Loucy (cell line): ENCODE measurements at regions not wholly inside any gene's neighbourhood (a gene's known extent, or its start where the extent isn't known, plus 50 kb on each side); places are given as distances from the start of the nearest gene placed in this dataset.

ENCODE experiments used
- EZH2phosphoT487 ChIP-seq: fragments of 200-600 bp; IDR thresholded peaks from 2 replicates; pipeline ENCODE4 v1.6.1; 2018; ENCODE audit warnings: antibody characterized with exemption, mild to moderate bottlenecking, moderate library complexity, borderline replicate concordance
- TF ChIP-seq, protein P1 (sequence below): fragments of 200-600 bp; sonication (generic); conservative IDR thresholded peaks from 2 replicates; pipeline ENCODE4 v1.5.1; 2014; ENCODE audit warnings: mild to moderate bottlenecking, antibody characterized with exemption, low read length

DNA sequence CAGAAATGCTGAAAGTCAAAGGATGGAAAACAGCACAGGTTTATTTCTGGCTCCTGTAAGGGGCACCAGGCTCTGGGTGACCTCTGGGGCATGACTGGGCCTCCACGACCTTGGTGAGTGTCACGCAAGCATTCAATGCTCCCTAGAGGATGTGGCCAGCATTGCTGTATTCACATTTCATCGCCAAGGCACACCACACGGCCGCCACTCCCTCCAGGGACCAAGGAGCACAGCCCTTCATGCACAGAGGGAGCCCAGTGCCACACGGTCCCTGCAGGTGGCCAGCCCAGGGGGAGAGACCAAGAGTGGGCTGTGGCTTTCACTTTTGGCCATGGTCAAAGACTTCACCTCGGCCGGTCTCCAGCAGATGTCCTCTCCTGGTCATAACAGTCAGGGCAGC lies 137.4 kb upstream of the TNRC6C start:
- TF ChIP-seq, protein P1, sequence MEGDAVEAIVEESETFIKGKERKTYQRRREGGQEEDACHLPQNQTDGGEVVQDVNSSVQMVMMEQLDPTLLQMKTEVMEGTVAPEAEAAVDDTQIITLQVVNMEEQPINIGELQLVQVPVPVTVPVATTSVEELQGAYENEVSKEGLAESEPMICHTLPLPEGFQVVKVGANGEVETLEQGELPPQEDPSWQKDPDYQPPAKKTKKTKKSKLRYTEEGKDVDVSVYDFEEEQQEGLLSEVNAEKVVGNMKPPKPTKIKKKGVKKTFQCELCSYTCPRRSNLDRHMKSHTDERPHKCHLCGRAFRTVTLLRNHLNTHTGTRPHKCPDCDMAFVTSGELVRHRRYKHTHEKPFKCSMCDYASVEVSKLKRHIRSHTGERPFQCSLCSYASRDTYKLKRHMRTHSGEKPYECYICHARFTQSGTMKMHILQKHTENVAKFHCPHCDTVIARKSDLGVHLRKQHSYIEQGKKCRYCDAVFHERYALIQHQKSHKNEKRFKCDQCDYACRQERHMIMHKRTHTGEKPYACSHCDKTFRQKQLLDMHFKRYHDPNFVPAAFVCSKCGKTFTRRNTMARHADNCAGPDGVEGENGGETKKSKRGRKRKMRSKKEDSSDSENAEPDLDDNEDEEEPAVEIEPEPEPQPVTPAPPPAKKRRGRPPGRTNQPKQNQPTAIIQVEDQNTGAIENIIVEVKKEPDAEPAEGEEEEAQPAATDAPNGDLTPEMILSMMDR = peak; percentile 49
- no peak for TF ChIP-seq EZH2phosphoT487
